GM18951 (cell line): ENCODE measurements at regions not wholly inside any gene's neighbourhood (a gene's known extent, or its start where the extent isn't known, plus 50 kb on each side); places are given as distances from the start of the nearest gene placed in this dataset.
"Not testable (repeated sequence)": the region's sequence is repeated elsewhere in the genome, so short reads cannot be mapped to it uniquely, and the experiment has no call there.

Source experiments
- POLR2A ChIP-seq: IDR thresholded peaks from 4 replicates; pipeline ENCODE4 v1.6.1; 2011; ENCODE audit warnings: mild to moderate bottlenecking; ENCODE audit not compliant: insufficient read length, insufficient read depth; ENCODE audit errors: extremely low read depth
- in situ Hi-C: fragments of 300-500 bp; cut with MboI; formaldehyde crosslinking; loops from one replicate; pipeline ENCODE4 v1.12.0; 2022; ENCODE audit warnings: low sequenced_read_pairs, mixed read lengths, inconsistent platforms; ENCODE audit not compliant: unreplicated experiment

- in situ Hi-C loops, result no loop called here
- no peak for TF ChIP-seq POLR2A
Observed at GRCh38 chr3:103863381-103863780, 1428.6 kb downstream of the ZPLD1 start.

- in situ Hi-C loops, result no loop called here
- no peak for TF ChIP-seq POLR2A
Observed at GRCh38 chr3:103866113-103866512, 1431.3 kb downstream of the ZPLD1 start.

- in situ Hi-C loops, result no loop called here
- TF ChIP-seq POLR2A, result no peak
Observed at GRCh38 chr3:103873021-103873420, 1438.2 kb downstream of the ZPLD1 start.

GRCh38 chr3:103873897-103874545 is 1439.2 kb downstream of the ZPLD1 start:
- in situ Hi-C loops, result no loop called here
- TF ChIP-seq POLR2A, result no peak

- in situ Hi-C loops, result not testable (repeated sequence)
Observed at GRCh38 chr3:103881809-103882208, 1447.0 kb downstream of the ZPLD1 start.

GRCh38 chr3:103889675-103890074 is 1454.9 kb downstream of the ZPLD1 start:
- TF ChIP-seq POLR2A, result no peak
- in situ Hi-C loops, result no loop called here

GRCh38 chr3:103894162-103894822 is 1459.5 kb downstream of the ZPLD1 start:
- TF ChIP-seq POLR2A, result no peak
- in situ Hi-C loops, result no loop called here

- TF ChIP-seq POLR2A, result no peak
Observed at GRCh38 chr3:103899328-103899727, 1464.5 kb downstream of the ZPLD1 start.

GRCh38 chr3:103904991-103905390 is 1461.7 kb upstream of the ALCAM start:
- no peak for TF ChIP-seq POLR2A
- in situ Hi-C loops, result no loop called here

More at GRCh38 chr3:103899328-103899727, 1464.5 kb downstream of the ZPLD1 start:
- in situ Hi-C loops, result no loop called here

- in situ Hi-C loops, result no loop called here
- no peak for TF ChIP-seq POLR2A
Observed at GRCh38 chr3:103906304-103906703, 1460.4 kb upstream of the ALCAM start.

GRCh38 chr3:103906808-103907207 is 1459.9 kb upstream of the ALCAM start:
- TF ChIP-seq POLR2A, result no peak
- in situ Hi-C loops, result no loop called here

- in situ Hi-C loops, result no loop called here
- TF ChIP-seq POLR2A, result no peak
Observed at GRCh38 chr3:103907567-103907966, 1459.1 kb upstream of the ALCAM start.

- TF ChIP-seq POLR2A, result no peak
Observed at GRCh38 chr3:103909395-103909794, 1457.3 kb upstream of the ALCAM start.

GRCh38 chr3:103918336-103918735 is 1448.4 kb upstream of the ALCAM start:
- TF ChIP-seq POLR2A, result no peak
- in situ Hi-C loops, result no loop called here

More at GRCh38 chr3:103909395-103909794, 1457.3 kb upstream of the ALCAM start:
- in situ Hi-C loops, result no loop called here
